ENCODE measurements at regions not wholly inside any gene's neighbourhood (a gene's known extent, or its start where the extent isn't known, plus 50 kb on each side); places are given as distances from the start of the nearest gene placed in this dataset.
A peak's percentile ranks its signal among the peaks of the same experiment; 100 is the strongest.
"Not testable (repeated sequence)": the region's sequence is repeated elsewhere in the genome, so short reads cannot be mapped to it uniquely, and the experiment has no call there.

DNA sequence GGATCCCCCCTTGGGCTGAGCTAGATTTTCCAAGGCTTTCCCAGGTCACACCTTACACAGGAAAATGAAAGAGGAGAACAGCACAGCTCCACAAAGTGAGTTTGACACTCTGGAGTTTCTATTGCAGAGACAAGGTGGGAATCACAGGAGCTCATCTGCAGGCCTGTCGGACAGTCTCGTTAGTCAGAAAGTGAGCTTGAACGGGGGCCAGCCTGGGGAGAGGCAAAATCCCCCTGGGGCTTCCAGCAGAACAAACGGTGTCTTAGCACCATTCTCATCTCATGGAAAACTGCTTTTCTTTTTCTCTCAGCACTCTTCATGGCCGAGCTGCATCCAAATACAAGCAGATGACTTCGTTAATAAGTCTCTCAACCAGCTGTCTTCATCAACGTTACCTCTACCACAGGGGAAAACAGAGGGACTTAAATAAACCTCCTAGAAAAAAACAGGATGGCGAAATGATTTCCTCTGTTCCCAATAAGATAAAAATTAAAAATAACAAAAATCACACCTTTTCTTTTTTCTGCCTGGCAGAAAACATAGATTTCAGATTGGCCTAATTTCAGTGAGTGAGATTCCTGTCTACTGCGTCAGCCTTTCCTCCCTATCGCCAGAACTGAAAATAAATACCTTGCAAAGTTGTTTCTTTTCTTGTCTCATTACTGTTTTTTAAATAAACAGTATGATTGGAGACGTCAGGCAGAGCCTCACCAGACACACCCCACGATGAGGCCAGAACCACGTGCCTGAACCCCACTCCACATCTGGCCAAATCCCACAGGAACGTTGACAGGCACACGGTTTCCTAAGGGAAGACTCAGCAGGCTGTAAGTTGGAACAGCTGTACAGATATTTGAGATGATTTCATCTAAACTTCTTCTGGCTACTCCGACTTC lies 219.0 kb downstream of the TTLL2 start:
- DNase-seq (ENCODE audit: low read depth in 2 of 2), result peak in 1 of 2 donors; percentile 62

DNA sequence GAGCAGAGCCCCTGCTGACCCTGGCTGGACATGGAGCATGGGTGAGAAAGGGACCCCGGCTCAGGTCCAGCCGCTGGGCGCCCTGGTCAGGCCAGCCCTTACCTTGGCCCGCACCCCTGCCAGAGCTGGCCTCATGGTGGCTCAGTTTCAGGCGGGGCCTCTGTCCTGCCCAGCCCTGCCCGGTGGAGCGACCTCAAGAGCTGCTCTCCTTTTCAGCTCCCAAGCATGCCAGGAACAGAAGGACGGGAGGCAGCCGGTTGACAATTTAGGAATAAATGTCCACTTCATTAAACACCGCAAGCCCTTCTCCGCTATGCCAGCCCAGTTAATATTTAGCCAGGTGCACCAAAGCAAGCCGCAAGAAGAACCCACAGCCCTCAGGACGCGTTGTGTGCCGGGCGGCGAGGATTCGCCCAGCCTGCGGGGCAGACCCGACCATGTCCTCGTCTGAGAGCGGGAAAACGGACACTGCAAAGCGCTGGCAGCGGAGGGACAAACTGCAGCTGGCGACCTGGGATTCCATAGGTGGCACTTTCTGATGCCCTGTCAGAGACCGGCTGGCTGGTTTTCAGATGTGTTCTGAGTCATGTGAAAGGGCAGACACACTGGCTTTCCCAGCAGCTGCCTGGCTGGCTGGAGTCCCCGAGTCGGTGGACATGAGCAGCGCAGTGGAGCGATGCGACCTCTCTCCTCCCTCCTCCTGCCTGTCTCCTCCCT lies 221.9 kb downstream of the TTLL2 start:
- DNase-seq (ENCODE audit: low read depth in 2 of 2), result no peak

DNA sequence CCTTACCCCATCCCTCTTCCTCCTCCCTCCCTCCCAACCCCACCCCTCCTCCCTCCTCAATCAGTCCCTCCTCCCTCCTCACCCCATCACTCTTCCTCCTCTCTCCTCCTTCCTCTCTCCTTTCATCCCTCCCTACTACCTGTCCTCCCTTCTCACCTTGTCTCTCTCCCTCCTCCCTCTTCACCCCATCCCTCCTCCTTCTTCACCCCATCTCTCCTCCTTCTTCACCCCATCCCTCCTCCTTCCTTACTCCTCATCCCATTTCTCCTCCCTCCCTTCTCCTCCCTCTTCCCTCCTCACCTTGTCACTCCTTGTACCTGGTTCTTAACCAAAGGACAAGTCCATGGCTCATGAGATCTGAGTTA lies 222.4 kb downstream of the TTLL2 start:
- DNase-seq (ENCODE audit: low read depth in 2 of 2), result no peak

DNA sequence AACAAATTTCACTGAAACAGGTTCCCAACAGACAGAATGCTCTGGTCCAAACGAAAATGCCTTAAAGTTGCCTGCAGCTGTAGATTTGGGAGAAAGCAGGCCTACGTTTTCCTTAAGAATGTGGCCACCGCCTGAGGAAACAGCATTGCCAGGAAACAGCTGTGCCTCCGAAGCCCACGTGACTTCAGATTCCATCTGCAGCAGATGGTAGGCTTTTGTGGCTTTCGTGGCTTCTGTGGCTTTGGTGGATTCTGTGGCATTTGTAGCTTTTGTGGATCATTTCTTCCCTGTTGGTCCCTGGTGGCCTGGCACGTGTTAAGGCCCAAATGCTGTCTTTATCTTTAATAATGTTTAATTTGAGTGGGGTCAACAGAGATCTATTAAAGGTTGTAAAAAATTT lies 222.9 kb downstream of the TTLL2 start:
- peak in 1 of 2 donors; percentile 53 for DNase-seq (ENCODE audit: low read depth in 2 of 2)

DNA sequence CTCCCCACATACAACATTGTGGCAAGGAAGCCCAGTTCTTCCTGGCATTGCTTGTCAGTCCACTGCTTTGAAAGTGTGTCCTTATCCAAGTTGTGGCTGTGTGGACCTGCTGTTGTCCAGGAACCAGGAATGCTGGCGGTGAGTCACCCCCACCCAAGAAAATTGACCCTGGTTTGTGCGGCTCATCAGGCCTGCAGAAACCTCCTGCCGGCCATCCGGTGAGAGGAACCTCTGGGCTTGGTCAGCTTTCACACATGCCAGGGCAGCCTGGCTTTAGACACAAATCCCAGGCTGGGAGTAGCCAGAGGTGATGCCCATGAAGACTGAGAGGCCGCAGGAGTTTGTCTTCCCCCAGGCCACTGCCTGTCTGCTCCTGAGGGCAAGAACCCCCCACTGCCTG lies 223.6 kb downstream of the TTLL2 start:
- no peak for DNase-seq (ENCODE audit: low read depth in 2 of 2)

DNA sequence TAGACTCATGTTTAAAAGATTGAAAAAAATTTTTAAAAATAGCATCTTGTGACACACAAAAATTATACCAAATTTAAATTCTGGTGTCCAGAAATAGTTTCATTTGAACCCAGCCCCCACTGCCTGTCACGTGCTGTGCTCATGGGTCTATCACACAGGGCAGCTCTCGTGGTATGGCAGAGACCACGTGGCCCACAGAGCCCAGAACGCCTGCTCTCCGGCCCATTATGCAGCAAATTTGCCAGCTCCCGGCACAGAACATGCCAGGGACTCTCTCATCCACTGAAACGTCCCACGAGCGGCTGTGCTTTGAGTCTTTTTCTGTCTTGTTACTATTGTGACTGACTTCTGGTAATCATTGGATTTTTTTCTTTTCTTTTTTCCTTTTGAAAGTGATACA lies 224.3 kb downstream of the TTLL2 start:
- DNase-seq (ENCODE audit: low read depth in 2 of 2), result no peak

DNA sequence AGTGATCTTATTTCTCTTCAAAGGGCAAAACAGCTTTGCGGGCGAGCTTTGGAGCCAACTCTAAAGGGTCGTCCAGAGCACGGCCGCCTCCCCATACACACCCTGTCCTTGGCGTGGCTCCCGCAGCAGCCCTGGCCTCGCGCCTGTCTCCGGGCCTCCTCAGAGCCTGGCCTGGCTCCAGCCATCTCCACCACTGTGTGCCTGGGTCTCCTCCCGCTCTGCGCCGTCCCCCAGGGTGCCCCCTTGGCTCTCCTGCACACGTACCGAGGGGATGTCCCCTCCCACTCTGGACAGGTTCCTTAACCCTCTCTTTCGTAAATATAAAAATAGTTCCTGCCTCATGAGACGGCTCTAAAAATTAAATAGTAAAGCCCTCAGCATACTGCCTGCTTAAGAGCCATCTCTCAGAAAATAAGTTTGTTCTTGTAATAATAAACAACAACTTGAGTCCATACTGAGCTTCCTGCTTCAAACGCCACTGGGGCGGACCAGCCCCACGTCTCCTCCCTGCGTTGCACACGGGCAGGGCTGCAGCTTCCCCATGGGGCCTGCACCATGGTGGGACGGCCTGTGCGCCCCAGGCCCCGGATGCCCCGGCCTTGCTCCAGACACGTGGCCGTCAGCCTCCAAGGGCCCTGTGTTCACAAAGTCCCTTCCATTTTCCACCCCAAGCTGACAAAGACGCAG lies 226.2 kb downstream of the TTLL2 start:
- peak in 1 of 2 donors; percentile 16 for DNase-seq (ENCODE audit: low read depth in 2 of 2)

DNA sequence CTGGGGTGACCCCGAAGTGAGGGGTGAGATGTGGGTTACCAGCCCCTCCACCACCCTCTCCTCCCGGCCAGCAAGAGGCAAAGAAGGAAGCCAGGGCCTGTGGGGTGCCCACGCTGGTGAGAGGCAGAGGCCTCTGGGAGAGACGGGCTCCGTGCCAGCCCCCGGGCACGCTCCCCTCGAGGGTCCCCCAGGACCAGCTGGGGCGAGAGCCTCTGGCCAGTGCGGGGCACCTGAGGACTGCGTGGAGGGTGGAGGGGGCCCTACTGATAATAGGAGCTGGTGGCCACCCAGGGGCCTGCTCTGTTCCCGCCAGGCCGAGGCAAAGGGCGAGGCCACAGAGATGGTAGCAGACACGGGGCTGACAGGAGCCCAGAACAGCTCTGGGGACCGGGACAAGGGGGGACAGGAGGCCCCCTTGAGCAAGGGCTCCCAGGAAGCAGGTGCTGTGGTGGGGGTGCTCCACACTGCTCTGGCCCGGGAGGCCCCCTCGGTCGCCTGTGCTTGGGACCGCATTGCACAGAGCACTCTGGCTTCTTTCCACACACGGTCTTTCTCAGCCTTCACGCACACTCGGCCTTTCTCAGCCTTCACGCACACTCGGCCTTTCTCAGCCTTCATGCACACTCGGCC lies 226.9 kb downstream of the TTLL2 start:
- DNase-seq (ENCODE audit: low read depth in 2 of 2), result no peak

DNA sequence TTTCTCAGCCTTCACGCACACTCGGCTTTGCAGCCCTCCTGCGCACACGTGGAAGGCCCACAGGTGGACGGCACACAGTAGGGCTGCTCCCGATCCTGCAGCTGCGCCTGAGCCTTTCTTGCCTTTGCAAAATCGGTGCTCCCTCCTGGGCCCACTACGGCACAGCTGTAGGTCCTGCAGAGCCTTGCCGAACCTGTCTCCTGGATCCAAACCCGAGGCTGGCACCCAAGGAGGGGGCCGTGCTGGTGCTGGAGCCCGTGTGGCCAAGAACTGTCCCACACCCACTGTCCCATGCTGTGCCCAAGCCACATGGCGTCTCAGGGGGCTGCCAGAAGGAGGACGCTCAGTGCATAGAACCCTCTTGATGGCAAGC lies 227.4 kb downstream of the TTLL2 start:
- DNase-seq (ENCODE audit: low read depth in 2 of 2), result no peak

DNA sequence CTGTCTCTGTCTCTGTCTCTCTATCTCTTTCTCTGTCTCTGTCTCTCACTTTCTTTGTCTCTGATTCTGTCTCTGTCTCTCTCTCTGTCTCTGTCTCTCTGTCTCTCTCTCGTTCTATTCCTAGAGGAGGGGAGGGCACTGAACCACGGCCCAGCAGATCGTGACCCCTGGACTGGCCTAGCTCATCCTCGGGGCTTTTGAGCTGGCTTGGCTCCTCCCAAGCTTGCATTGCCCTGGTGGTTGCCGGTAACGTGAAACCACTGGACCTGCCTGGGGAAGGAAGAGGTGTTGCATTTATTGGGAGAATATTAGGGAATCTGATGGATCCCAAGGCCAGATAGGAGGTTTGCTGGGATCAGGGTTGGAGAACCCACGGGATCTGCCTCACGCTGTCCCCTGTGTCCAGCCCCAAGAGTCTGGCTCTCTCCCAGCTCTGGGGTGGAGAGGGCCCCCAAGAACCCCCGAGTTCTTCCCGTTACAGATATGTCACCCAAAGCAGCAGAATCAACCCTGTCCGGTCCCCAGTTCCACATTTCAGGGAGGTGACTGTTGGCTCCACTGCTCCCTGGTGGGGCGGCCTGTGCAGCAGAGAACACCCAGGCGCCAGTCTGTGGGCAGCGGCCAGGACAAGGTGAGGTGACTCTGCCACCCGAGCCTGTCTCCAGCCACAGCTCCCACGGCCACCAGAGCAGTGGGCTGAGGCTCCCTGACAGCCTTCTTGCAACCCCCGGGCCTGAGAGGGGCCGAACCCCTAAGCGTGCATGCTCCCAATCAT lies 228.3 kb downstream of the TTLL2 start:
- no peak for DNase-seq (ENCODE audit: low read depth in 2 of 2)

DNA sequence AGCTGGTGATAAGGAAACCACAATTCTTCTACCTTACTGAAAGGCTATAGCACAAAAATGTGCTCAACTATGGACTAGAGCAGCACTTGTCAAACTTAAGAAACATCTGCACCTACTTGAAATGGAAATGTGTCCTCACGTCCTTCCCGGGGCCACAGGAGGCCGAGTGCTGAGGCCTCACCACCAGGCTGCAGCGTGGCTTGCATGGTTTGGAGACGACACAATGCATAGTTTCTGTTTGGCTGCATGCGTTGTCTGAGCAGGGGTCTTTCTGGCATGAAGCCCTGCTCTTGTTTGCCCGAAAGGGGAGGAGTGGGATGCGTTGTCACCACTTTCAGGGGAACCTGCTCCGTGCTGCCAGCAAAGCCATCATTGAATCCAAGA lies 228.8 kb downstream of the TTLL2 start:
- DNase-seq (ENCODE audit: low read depth in 2 of 2), result no peak

DNA sequence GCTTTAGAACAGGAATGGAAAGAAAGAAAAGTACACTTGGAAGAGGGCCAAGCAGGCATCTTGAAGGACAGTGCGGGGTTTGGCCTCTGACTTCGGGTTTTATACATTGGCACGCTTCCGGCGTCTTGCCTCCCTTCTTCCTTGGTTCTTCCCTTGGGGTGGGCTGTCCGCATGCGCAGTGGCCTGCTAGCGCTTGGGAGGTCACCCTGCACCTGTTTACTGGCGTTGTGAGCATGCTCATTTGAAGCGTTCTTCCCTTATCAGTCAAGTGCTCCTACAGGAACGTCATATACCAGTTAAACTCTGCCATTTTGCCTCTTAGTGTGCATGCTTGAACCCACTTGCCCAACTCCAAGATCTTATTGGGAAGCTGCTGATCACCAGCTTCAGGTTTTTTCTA lies 230.0 kb downstream of the TTLL2 start:
- DNase-seq (ENCODE audit: low read depth in 2 of 2), result no peak

DNA sequence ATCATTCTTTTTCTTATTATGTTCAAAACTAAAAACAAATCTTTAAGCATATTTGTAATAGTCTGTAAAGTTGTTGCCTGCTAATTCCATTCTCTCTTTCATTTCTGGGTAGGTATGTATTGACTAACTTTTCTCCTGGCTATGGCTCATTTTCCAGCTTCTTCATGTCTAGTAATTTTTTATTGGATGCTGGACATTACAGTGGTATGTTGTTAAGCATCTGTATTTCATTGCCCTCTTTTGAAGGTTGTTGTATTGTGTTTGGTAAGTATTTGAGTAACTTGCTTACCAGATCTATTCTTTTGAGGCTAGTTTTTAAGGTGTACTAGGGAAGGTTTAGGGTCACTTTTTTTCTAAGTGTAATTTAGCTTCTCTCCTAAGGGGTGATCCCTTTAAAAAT lies 230.9 kb downstream of the TTLL2 start:
- DNase-seq (ENCODE audit: low read depth in 2 of 2), result no peak

DNA sequence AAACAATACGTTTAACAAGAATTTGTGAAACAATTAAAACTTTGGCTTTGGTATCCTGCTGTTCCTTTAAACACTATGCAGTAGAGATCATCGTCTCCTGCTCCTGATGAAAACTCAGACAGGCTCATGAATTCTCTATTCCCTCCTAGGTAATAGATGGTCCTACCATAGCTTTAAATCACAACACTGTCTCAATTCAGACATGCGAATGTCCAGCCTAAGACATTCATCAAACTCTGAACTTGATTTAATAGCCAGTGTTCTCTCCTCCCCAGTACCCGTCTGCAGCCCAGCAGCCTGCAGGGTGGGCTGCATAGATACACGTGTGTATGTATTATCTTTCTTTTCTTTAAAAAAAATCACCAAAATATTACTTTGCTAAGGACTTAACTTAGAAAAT lies 232.8 kb downstream of the TTLL2 start:
- no peak for DNase-seq (ENCODE audit: low read depth in 2 of 2)

DNA sequence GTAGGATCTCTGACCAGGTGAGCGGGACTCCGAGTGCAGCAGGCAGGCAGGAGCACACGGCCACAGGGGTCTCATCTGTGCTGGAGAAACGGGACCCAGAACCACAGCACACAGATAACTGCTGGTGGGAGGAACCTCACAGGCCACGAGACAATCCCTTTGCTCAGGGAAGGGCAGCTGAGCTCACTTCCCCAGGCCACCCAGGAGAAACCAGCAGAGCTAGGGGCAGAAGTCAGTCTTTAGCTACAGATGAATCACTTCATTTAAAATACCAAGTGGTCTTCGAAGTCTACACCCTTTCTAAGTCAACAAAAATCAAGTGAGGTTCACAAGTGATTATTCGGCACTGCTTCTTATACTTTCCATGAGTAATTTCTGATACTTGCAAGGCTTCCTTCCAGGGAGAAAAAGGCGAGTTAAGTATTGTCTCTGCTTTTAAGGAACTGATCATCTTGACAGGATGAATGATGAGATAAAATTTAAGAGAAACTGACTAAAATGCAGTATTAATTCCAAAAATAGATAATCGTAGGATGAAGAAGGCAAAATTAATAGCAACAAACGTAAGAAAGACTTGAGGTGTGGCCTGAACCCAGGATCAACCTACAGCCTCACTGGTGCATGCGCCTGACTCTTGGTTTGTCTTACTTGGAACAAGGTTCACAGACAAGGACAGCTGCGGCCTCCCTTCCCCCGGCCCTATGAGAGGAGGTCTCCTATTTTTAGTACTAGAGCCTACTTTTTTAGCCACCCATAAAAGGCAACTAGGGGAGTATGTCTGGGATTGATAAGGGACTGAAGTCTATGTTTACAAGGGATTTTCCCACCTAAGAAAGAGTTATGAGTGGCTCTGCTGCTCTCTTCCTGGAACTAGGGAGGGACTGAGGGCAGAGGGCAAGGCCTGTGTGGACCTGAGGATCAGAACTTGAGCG lies 233.6 kb downstream of the TTLL2 start:
- no peak for DNase-seq (ENCODE audit: low read depth in 2 of 2)

DNA sequence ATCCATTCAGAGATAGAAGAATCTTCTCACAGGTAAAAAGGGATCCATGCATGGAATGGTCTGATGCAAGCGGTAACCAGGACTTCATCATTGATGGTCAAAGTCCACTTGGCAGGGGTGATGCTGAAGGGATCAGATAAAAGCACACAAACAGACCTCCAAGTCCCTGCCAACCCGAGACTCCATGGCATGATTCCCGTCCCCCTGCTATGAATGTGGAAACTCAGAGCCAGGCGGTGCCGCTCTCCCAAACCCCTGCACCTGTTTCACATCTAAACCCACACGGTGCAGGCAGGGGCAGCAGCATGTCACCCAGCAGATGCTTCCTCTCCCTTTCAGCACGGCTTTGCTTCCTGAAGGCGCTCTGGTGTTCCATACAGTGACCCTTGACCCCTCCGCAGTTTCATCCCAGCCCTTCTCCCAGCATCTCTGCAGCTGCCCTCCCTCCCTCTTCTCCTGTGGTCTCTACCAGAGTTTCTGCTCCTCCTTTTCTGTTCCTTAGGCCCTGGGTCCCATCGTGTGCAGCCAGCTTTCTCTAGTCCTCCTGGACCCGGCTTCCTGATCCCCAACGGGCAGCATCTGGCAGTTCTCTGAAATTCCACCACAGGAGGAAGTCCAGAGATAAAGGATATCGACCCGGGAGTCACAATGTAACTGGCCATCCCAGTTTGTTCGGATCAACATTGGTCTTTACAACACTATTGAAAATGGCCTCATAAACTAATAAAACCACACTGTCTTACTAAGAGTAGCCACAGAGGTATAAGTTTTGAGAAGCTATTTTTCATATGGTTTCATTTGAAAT lies 235.0 kb downstream of the TTLL2 start:
- DNase-seq (ENCODE audit: low read depth in 2 of 2), result peak; percentile 57 to 88

DNA sequence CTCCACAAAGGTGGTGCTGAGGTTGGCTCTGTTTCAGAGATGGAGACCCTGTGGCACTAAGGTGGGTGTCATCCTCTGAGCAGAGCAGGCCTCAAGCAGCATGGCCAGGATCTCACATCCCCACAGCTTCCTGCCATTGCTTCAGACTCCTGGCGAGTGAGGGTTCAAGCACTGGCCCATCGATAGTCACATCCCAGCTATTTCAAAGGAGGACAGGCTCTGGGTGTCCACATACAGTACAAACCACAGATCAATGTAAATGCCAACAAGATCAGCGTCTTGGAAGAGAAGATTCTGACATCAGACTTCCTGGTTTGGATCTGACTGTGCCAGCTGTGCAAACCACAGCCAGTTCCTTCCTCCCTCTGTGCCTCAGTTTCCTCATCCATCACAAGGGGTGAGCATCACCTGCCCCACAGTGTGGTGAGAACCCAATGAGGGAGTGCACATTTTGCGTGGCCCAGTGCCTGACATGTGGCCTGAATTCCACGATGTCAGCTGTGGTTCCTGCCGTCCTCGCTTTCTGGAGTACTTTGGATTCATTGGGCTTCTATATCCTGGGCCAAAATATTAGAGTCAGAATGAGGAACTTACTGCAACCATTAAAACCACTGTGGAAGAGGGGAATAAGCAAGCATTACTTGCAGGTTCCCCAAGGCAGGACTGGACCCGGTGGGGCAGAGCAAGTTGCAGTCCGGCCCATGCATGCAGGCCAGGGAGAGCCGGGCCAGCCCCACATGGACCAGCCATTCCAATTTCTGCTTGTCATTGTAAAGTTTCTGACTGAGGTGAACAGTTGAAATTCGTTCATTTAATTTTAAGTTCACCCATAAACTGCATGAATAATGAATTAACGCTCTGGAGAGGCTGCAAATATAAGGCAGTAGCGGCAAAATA lies 236.0 kb downstream of the TTLL2 start:
- DNase-seq (ENCODE audit: low read depth in 2 of 2), result no peak

DNA sequence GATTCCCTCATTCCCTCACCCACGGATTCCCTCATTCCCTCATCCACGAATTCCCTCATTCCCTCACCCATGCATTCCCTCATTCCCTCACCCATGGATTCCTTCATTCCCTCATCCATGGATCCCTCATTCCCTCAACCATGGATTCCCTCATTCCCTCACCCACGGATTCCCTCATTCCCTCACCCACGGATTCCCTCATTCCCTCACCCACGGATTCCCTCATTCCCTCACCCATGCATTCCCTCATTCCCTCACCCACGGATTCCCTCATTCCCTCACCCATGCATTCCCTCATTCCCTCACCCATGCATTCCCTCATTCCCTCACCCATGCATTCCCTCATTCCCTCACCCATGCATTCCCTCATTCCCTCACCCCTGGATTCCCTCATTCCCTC lies 238.0 kb downstream of the TTLL2 start:
- not testable (repeated sequence) for DNase-seq (ENCODE audit: low read depth in 2 of 2)
